A673 (cell line): ENCODE measurements at regions not wholly inside any gene's neighbourhood (a gene's known extent, or its start where the extent isn't known, plus 50 kb on each side); places are given as distances from the start of the nearest gene placed in this dataset.
"Not testable (repeated sequence)": the region's sequence is repeated elsewhere in the genome, so short reads cannot be mapped to it uniquely, and the experiment has no call there.

Experiments used
- BruUV-seq: library from RNA; stranded (reverse); fragments of 400-500 nt; replicated peaks from 2 replicates; lab custom pipeline; 2021; lab: Mats Ljungman, UMichigan
- CTCF ChIA-PET: fragments of 300-600 bp; sonication (Branson Sonifier 250); formaldehyde crosslinking; loops from one replicate; lab custom pipeline; 2022; ENCODE audit warnings: antibody characterized with exemption; lab: Charles Lee
- POLR2A ChIA-PET: fragments of 300-600 bp; sonication (Branson Sonifier 250); formaldehyde crosslinking; loops from one replicate; lab custom pipeline; 2022; ENCODE audit warnings: antibody characterized with exemption; ENCODE audit not compliant: low non-redundant PET; lab: Charles Lee
- DNase-seq: peaks from one replicate; pipeline ENCODE4 v3.0.0-alpha.2; 2015; ENCODE audit warnings: low spot score
- H3K27ac ChIP-seq: fragments of 200-600 bp; sonication (generic); 2 replicates; pipeline ENCODE4 v1.5.1; 2016; ENCODE audit warnings: mixed run types, low read depth, mild to moderate bottlenecking, mixed read lengths, antibody characterized with exemption, low read length; ENCODE audit not compliant: poor library complexity, severe bottlenecking
- H3K27me3 ChIP-seq: fragments of 200-600 bp; sonication (generic); replicated peaks from 2 replicates; pipeline ENCODE4 v1.6.1; 2017; ENCODE audit warnings: mixed run types, low read depth, mild to moderate bottlenecking, mixed read lengths, antibody characterized with exemption, low read length; ENCODE audit not compliant: insufficient read depth, poor library complexity
- H3K36me3 ChIP-seq: fragments of 200-600 bp; sonication (generic); 2 replicates; pipeline ENCODE4 v1.6.1; 2016; ENCODE audit warnings: mixed run types, mild to moderate bottlenecking, mixed read lengths, antibody characterized with exemption, low read length; ENCODE audit not compliant: insufficient read depth, poor library complexity, severe bottlenecking
- H3K4me1 ChIP-seq: fragments of 200-600 bp; sonication (generic); 2 replicates; pipeline ENCODE4 v1.6.1; 2017; ENCODE audit warnings: mixed run types, mild to moderate bottlenecking, mixed read lengths, antibody characterized with exemption, low read length; ENCODE audit not compliant: insufficient read depth, poor library complexity, severe bottlenecking
- H3K4me3 ChIP-seq: fragments of 200-600 bp; sonication (generic); 2 replicates; pipeline ENCODE4 v1.5.1; 2016; ENCODE audit warnings: low read depth, mixed run types, mild to moderate bottlenecking, mixed read lengths, low read length; ENCODE audit not compliant: poor library complexity, severe bottlenecking
- H3K9me3 ChIP-seq: fragments of 200-600 bp; sonication (generic); 2 replicates; pipeline ENCODE4 v1.6.1; 2016; ENCODE audit warnings: mixed run types, low read depth, mild to moderate bottlenecking, mixed read lengths, antibody characterized with exemption, low read length; ENCODE audit not compliant: poor library complexity, severe bottlenecking
- EZH2 ChIP-seq: fragments of 200-600 bp; sonication (generic); IDR thresholded peaks from 2 replicates; pipeline ENCODE4 v1.6.1; 2017; ENCODE audit warnings: borderline replicate concordance, low read depth, mild to moderate bottlenecking, mixed read lengths, antibody characterized with exemption, low read length; ENCODE audit not compliant: poor library complexity, severe bottlenecking
- intact Hi-C: fragments of 100-400 bp; cut with micrococcal nuclease; formaldehyde crosslinking; loops from one replicate; pipeline ENCODE4 v1.10.0; 2022; ENCODE audit not compliant: unreplicated experiment
- TF ChIP-seq, protein P1 (sequence below): fragments of 300-800, 200-600 bp; sonication (generic); conservative IDR thresholded peaks from 2 replicates; pipeline ENCODE4 v1.5.1; 2017; ENCODE audit warnings: low read depth, mild to moderate bottlenecking, antibody characterized with exemption, low read length, moderate library complexity, mixed read lengths

- CTCF ChIA-PET: no interaction called here
- Histone ChIP-seq H3K36me3 (no peaks in the 10 kb centered on the region), H3K4me1 (no peaks in the 10 kb centered on the region), H3K27ac (no peak overlapping the region), H3K27me3 (no peaks in the 10 kb centered on the region), H3K4me3 (no peak overlapping the region), H3K9me3 (no peaks in the 10 kb centered on the region)
- intact Hi-C loops: no loop called here
- no TSS peak for BruUV-seq
- POLR2A ChIA-PET: no interaction called here
- no peak for TF ChIP-seq EZH2
- TF ChIP-seq, protein P1, sequence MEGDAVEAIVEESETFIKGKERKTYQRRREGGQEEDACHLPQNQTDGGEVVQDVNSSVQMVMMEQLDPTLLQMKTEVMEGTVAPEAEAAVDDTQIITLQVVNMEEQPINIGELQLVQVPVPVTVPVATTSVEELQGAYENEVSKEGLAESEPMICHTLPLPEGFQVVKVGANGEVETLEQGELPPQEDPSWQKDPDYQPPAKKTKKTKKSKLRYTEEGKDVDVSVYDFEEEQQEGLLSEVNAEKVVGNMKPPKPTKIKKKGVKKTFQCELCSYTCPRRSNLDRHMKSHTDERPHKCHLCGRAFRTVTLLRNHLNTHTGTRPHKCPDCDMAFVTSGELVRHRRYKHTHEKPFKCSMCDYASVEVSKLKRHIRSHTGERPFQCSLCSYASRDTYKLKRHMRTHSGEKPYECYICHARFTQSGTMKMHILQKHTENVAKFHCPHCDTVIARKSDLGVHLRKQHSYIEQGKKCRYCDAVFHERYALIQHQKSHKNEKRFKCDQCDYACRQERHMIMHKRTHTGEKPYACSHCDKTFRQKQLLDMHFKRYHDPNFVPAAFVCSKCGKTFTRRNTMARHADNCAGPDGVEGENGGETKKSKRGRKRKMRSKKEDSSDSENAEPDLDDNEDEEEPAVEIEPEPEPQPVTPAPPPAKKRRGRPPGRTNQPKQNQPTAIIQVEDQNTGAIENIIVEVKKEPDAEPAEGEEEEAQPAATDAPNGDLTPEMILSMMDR: no peak
- DNase-seq: no peak
Measured at GRCh38 chr10:45558425-45558824, 114.1 kb downstream of the ZFAND4 start.

GRCh38 chr10:45557275-45557905, 115.2 kb downstream of the ZFAND4 start:
- intact Hi-C loops: no loop called here
- H3K27ac ChIP-seq: no peak overlapping the region
- no peaks in the 10 kb centered on the region for H3K9me3 ChIP-seq
- BruUV-seq: no TSS peak
- no peak for TF ChIP-seq EZH2
- TF ChIP-seq, protein P1: no peak
- H3K27me3 ChIP-seq: no peaks in the 10 kb centered on the region
- H3K4me3 ChIP-seq: no peak overlapping the region
- ChIA-PET CTCF (no interaction called here), POLR2A (no interaction called here)
- no peaks in the 10 kb centered on the region for H3K4me1 ChIP-seq
- no peak for DNase-seq
- no peaks in the 10 kb centered on the region for H3K36me3 ChIP-seq

GRCh38 chr10:45555795-45556194, 116.8 kb downstream of the ZFAND4 start:
- Histone ChIP-seq H3K4me1 (no peaks in the 10 kb centered on the region), H3K27ac (no peak overlapping the region), H3K36me3 (no peaks in the 10 kb centered on the region), H3K4me3 (no peak overlapping the region), H3K27me3 (no peaks in the 10 kb centered on the region), H3K9me3 (no peaks in the 10 kb centered on the region)
- POLR2A ChIA-PET: no interaction called here
- no peak for DNase-seq
- intact Hi-C loops: no loop called here
- no TSS peak for BruUV-seq
- CTCF ChIA-PET: no interaction called here
- no peak for TF ChIP-seq EZH2
- TF ChIP-seq, protein P1: no peak

DNA sequence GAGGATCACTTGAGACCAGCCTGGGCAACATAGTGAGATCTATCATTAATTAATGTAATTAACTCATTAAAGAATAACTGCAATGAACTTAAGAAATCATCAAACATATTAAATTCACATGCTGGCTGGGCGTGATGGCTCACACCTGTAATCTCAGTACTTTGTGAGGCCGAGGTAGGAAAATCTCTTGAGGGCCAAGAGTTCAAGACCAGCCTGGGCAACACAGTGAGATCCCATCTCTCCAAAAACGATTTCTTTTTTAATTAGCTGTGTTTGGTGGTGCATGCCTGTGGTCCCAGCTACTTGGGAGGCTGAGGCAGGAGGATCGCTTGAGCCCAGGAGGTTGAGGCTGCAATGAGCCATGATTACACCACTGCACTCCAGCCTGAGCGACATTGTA, 117.2 kb downstream of the ZFAND4 start:
- intact Hi-C loops, H3K9me3 ChIP-seq, CTCF ChIA-PET, H3K4me3 ChIP-seq, POLR2A ChIA-PET, H3K4me1 ChIP-seq, H3K27me3 ChIP-seq, DNase-seq, H3K36me3 ChIP-seq, BruUV-seq, H3K27ac ChIP-seq: not testable (repeated sequence)
